ENCODE measurements at regions not wholly inside any gene's neighbourhood (a gene's known extent, or its start where the extent isn't known, plus 50 kb on each side); places are given as distances from the start of the nearest gene placed in this dataset.

- DNase-seq (ENCODE audit: low read depth) = no peak
These were observed 634.2 kb downstream of the TSN start for GRCh38 chr2:122389694-122390093.

GRCh38 chr2:122390406-122390805 is 635.0 kb downstream of the TSN start:
- DNase-seq (ENCODE audit: low read depth) = no peak

- DNase-seq (ENCODE audit: low read depth) = no peak
These were observed 636.3 kb downstream of the TSN start for GRCh38 chr2:122391726-122392125.

- DNase-seq (ENCODE audit: low read depth) = no peak
These were observed 640.2 kb downstream of the TSN start for GRCh38 chr2:122395687-122396086.

GRCh38 chr2:122411231-122411630 is 655.8 kb downstream of the TSN start:
- DNase-seq (ENCODE audit: low read depth) = no peak

- no peak for DNase-seq (ENCODE audit: low read depth)
These were observed 656.9 kb downstream of the TSN start for GRCh38 chr2:122412360-122412759.

GRCh38 chr2:122414902-122415301 is 659.5 kb downstream of the TSN start:
- DNase-seq (ENCODE audit: low read depth) = no peak

GRCh38 chr2:122417114-122417513 is 661.7 kb downstream of the TSN start:
- DNase-seq (ENCODE audit: low read depth) = no peak

GRCh38 chr2:122421775-122422174 is 666.3 kb downstream of the TSN start:
- no peak for DNase-seq (ENCODE audit: low read depth)

GRCh38 chr2:122422384-122422991 is 667.0 kb downstream of the TSN start:
- no peak for DNase-seq (ENCODE audit: low read depth)

- DNase-seq (ENCODE audit: low read depth) = no peak
These were observed 668.5 kb downstream of the TSN start for GRCh38 chr2:122423934-122424333.

- no peak for DNase-seq (ENCODE audit: low read depth)
These were observed 677.8 kb downstream of the TSN start for GRCh38 chr2:122433123-122433754.

- DNase-seq (ENCODE audit: low read depth) = no peak
These were observed 689.6 kb downstream of the TSN start for GRCh38 chr2:122445003-122445402.

GRCh38 chr2:122446761-122447160 is 691.3 kb downstream of the TSN start:
- DNase-seq (ENCODE audit: low read depth) = no peak

GRCh38 chr2:122447237-122447636 is 691.8 kb downstream of the TSN start:
- DNase-seq (ENCODE audit: low read depth) = no peak

- peak; percentile 5 for DNase-seq (ENCODE audit: low read depth)
These were observed 695.6 kb downstream of the TSN start for GRCh38 chr2:122451040-122451439.

GRCh38 chr2:122451697-122452096 is 696.2 kb downstream of the TSN start:
- DNase-seq (ENCODE audit: low read depth) = no peak

- no peak for DNase-seq (ENCODE audit: low read depth)
These were observed 713.7 kb downstream of the TSN start for GRCh38 chr2:122469147-122469546.

- no peak for DNase-seq (ENCODE audit: low read depth)
These were observed 716.3 kb downstream of the TSN start for GRCh38 chr2:122471753-122472152.

GRCh38 chr2:122478117-122478516 is 722.7 kb downstream of the TSN start:
- DNase-seq (ENCODE audit: low read depth) = no peak

GRCh38 chr2:122478771-122479170 is 723.3 kb downstream of the TSN start:
- no peak for DNase-seq (ENCODE audit: low read depth)

GRCh38 chr2:122480501-122481243 is 725.2 kb downstream of the TSN start:
- DNase-seq (ENCODE audit: low read depth) = no peak

GRCh38 chr2:122481244-122481622 is 725.8 kb downstream of the TSN start:
- DNase-seq (ENCODE audit: low read depth) = no peak

Measured in M059J (cell line).